Activated CD4-positive, alpha-beta T cell treated with anti-CD3 and anti-CD28 coated beads for 24 hours (primary cell): ENCODE measurements at regions not wholly inside any gene's neighbourhood (a gene's known extent, or its start where the extent isn't known, plus 50 kb on each side); places are given as distances from the start of the nearest gene placed in this dataset.

Experiments
- DNase-seq, 2 donors: peaks; one replicate each; pipeline ENCODE4 v3.0.0-alpha.2; 2020; ENCODE audit warnings: low read depth in 2 of 2

DNA sequence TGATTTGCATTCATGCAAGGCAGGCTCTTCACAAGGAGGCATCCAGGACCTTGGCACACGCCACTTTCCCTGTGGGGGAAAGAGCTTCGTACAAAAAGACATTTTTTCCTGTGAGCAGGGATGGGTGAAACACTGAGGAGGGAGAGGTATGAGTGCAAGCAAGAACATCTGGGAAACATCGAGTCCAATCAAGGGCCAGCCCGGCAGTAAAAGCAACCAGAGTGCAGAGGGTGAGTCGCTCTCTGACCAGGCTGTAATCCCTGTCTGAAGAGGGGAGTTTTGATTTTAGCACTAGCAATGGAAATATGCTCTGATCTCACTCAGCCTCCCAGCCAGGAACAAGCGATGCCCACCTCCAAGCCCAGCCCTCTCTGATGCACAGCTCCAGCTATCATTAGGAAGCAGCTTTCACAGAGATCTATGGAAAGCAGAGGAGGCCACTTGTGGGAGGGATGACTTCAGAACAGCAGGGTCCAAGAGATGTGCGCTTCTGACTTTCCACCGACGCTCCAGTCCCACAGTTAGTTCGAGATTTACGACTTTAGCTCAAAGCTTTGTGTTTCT lies 211.0 kb upstream of the ADAMTS16 start:
- no peak for DNase-seq

DNA sequence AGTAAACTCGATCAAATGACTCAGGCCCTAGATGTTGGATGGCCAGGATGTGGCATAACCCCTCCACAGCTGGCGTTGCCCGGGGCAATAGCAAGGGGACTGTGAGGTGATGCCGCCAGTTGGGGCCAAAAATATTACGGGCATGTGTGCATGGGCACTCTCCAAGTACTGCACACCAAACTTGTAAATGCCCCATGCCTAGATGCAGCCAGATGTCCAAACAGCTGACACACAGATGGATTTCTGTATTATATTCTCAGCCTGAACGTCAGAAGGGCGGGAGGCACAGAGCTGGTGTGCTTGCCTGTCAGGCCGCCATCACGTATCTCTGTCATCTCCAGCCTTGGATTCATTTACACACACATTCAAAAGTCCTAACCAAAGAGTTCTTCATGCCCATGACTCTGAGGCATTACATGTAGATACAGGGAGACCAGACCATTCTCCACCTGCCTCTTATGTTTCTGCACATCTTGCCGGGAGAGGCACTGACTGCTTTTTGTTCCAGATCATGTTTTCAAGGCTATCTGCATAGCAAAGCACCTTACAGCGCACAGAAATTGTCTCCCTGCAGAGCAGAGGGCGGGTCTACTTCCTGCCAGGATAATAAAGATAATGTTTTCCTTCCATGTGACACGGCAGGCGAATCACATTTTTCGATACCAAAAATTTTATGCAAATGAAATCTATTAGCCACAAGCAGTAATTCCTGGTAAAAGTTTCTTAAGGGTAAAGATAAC lies 200.9 kb upstream of the ADAMTS16 start:
- DNase-seq: no peak

DNA sequence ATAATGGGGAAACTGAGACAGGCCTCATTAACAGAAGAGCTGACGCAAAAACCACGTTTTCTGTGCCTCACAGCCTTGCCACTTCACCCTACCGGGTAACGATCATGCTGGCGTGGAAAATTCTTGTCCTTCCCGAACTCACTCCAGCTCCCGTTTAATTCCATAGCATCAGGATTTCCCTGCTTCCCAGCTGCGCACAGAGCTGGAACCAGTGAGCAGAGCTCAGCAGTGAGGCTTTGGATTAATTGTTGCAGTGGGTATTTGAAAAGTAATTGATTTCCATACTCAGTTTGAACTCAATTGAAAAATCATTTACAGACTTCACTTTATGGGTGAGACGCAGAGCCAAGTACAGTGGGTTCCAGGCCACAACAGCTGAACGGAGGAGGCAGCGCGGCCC lies 199.0 kb upstream of the ADAMTS16 start:
- no peak for DNase-seq

DNA sequence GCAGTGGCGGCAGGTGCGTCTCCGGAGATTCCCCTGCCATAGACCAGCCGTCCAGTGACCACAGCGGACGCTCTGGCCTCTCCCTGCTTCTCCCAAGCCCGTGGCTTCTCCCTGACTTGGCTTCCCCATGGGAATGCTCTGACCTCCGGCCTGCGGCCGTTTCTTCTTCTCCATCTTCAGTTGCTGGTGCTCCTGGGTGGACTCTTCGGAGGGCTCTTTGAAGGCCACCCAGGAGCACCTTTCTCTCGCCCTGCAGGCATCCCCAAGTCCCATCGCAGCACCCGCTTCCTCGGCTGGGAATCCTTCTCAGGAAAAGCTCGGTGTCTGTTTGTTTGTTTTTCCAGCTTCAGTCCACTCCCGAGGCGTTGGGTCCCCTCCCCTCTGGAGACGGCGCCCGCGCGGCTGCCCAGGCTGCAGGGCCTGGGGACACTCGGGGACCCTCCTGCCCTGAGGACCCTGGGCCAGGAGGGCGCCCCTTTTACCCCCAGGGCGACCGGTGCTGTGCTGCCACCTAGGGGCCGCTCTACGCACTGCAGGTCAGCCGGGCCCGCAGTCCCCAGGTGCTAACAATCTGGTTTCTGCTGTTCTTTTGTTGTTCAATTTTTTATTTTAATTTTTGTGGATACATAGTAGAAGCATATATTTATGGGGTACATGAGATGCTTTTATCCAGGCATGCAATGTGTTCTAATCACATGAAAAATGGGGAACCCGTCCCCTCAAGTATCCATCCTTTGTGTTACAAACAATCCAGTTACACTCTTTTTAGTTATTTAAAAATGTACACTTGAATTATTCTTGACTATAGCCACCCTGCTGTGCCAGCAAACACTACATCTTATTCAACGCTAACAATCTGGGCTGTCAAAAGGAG lies 197.9 kb upstream of the ADAMTS16 start:
- DNase-seq: no peak

- no peak for DNase-seq
Observed at GRCh38 chr5:4942831-4943178, 197.3 kb upstream of the ADAMTS16 start.

- no peak for DNase-seq
Observed at GRCh38 chr5:4945296-4945695, 194.8 kb upstream of the ADAMTS16 start.

- DNase-seq: no peak
Observed at GRCh38 chr5:4947106-4947505, 193.0 kb upstream of the ADAMTS16 start.

GRCh38 chr5:4947893-4948536 lies 192.1 kb upstream of the ADAMTS16 start:
- DNase-seq: no peak

DNA sequence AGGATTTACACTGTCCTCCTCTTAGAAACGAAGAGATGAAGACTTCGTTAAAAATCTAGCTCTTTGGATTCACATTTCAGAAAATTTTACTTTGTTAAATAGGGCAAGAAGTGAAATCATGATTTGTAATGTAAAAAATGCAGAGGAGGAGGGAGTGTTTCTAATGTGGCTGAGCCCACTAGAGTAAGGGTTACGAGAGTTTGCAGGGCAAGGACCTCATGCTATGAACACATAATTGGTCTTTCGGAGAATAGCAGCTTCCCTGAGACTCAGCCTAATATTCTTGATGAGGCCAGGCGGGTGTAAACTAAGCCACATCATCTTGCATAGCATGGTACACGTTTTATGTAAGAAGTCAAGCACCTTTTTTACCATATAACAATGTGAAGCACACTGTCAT lies 191.0 kb upstream of the ADAMTS16 start:
- DNase-seq: no peak

DNA sequence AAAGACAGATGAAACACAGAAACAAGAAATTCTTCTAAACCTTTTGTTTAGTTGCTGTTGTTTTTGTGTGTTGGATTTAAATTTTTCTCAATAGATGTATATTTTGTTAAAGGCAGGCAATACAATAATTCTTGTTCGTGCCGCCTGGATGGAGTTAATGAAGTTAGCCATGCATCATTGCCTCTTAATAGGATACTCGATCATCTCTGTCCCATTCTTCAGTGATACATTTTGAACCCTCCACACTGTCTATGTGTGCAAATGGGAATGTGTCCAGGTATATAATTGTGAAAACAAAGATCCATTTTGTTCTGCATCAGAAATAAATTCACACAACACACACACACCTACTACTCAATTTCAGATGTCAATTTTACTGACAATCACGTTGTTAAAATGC lies 186.6 kb upstream of the ADAMTS16 start:
- no peak for DNase-seq

- no peak for DNase-seq
Observed at GRCh38 chr5:4954048-4954447, 186.1 kb upstream of the ADAMTS16 start.

- DNase-seq: no peak
Observed at GRCh38 chr5:4963265-4963664, 176.9 kb upstream of the ADAMTS16 start.

- no peak for DNase-seq
Observed at GRCh38 chr5:4969351-4969750, 170.8 kb upstream of the ADAMTS16 start.

GRCh38 chr5:4970171-4970570 lies 170.0 kb upstream of the ADAMTS16 start:
- no peak for DNase-seq

- DNase-seq: no peak
Observed at GRCh38 chr5:4976902-4977301, 163.2 kb upstream of the ADAMTS16 start.

DNA sequence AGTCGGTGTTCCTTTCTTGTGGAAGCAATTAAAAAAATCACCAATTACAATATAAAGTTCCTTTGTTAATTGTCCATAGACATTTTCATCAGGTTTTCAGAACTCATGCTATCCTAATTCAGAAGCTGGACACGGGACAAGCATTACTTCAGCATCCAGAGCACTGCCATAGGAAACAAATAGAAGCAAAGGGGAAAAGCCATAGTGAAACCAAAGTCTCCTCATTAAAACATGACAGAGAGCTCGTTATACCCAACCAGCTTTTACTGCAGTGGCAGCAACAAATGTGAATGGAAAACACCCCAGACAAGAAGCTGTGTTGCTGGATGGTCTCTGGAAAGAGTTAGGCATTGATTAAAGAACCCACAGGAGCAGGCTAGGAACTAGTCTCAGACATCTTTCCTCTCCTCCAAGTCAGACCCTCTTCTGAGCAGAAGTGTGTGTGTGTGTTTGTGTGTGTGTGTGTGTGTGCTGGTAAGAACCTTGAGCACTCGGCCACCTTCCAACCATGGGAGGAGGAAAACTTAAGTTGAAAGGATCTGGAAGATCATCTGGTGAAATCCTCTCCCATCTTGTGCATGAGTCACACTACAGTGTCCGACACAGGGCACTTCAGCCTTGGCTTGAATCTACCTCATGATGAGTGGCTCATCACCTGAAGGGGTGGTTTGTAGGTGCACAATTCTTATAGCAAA lies 162.6 kb upstream of the ADAMTS16 start:
- DNase-seq: no peak

- no peak for DNase-seq
Observed at GRCh38 chr5:4980201-4980600, 159.9 kb upstream of the ADAMTS16 start.

- no peak for DNase-seq
Observed at GRCh38 chr5:4981608-4982007, 158.5 kb upstream of the ADAMTS16 start.

GRCh38 chr5:4983701-4984100 lies 156.4 kb upstream of the ADAMTS16 start:
- DNase-seq: no peak

GRCh38 chr5:4984461-4984860 lies 155.7 kb upstream of the ADAMTS16 start:
- no peak for DNase-seq

DNA sequence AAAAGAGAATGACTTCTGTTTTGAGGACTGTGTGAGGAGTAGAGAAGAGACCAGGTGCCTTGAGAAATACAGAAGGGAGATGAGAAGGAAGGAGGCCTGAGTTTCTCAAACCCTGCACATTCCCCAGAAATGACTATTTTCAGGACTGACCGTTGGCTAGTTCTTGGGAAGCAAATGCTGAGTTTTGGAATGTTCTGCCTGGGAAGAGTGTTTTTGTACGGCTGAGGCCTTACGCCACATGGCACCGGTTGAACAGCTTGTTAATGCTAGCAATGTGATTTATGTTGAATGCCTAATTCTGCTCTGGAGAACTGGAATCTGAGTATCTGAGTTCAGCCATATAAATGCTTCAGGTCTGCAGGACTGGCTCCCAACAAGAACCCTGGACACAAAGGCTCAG lies 152.7 kb upstream of the ADAMTS16 start:
- DNase-seq: no peak

DNA sequence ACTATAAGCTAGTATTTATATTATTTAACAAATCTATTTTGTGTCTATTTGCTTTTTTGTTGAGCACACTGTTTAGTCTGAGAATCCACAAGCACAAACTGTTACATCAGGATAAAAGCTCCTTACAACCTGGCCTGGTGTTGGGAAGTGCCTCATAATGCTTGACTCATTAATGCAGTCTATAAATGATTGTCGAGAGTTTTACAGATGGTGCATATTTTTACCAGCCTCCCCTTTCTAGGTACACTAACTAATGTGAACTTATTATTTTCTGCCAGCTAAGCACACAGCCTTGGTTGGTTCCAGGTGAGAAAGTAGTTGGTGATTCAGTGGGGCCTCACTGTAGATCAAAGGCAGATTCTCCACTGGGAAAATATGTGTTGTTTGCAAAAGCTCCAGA lies 151.0 kb upstream of the ADAMTS16 start:
- DNase-seq: no peak
